HepG2 (cell line): ENCODE measurements at regions not wholly inside any gene's neighbourhood (a gene's known extent, or its start where the extent isn't known, plus 50 kb on each side); places are given as distances from the start of the nearest gene placed in this dataset.

Experiments
- ATAC-seq: fragments of 200-7000 bp; cut with Tn5 transposase; 3 replicates; pipeline ENCODE4 v1.9.1; 2020; ENCODE audit warnings: mild to moderate bottlenecking, moderate library complexity
- BruUV-seq: library from RNA; stranded (reverse); fragments of 400-500 nt; replicated peaks from 2 replicates; lab custom pipeline; 2021; lab: Mats Ljungman, UMichigan
- CTCF ChIA-PET: fragments of 300-600 bp; formaldehyde crosslinking; extraction: SDS; loops from one replicate; lab custom pipeline; 2021; ENCODE audit warnings: low total read pairs, inconsistent platforms, low intra/inter-chr PET ratio; lab: Yijun Ruan, JAX
- POLR2A ChIA-PET: fragments of 350-600 bp; sonication (Branson Sonifier 250); formaldehyde crosslinking; loops from one replicate; lab custom pipeline; 2020; ENCODE audit warnings: antibody characterized with exemption, inconsistent platforms; lab: Yijun Ruan, JAX
- DNase-seq: peaks from one replicate; pipeline ENCODE4 v3.0.0-alpha.2; 2015; ENCODE audit warnings: low spot score
- FAIRE-seq: peaks from 3 replicates; lab custom pipeline; 2011; peaks lifted over from hg19 to GRCh38; lab: Jason Lieb, UNC
- H2AFZ ChIP-seq: one replicate; pipeline ENCODE4 v1.6.1; 2011; ENCODE audit warnings: low read length, inconsistent platforms
- H3K27ac ChIP-seq: fragments of 300-600 bp; 3 replicates; pipeline ENCODE4 v1.8.0; 2011; ENCODE audit warnings: mixed run types, mild to moderate bottlenecking, mixed read lengths, low read length, inconsistent platforms; ENCODE audit not compliant: insufficient read depth; ENCODE audit errors: extremely low read length
- H3K27me3 ChIP-seq, 2 experiments: fragments of 200-600 bp in 1 of 2; 2 replicates in 1 of 2; 3 replicates in 1 of 2; pipeline versions ENCODE4 v1.6.0 to v1.8.0; 2011; ENCODE audit warnings: low read length in 2 of 2, mild to moderate bottlenecking in 2 of 2, moderate library complexity in 2 of 2, inconsistent platforms in 1 of 2; ENCODE audit not compliant: insufficient read depth in 2 of 2, control insufficient read depth in 1 of 2
- H3K36me3 ChIP-seq, 2 experiments: fragments of 200-600 bp in 1 of 2; replicated peaks in 1 of 2; 2 replicates in 1 of 2; 3 replicates in 1 of 2; pipeline versions ENCODE4 v1.5.1 to v1.8.0; 2011; ENCODE audit warnings: low read length in 2 of 2, inconsistent platforms in 1 of 2; ENCODE audit not compliant: insufficient read depth in 2 of 2, control insufficient read depth in 1 of 2
- H3K4me1 ChIP-seq: 2 replicates; pipeline ENCODE4 v1.5.1; 2012; ENCODE audit warnings: low read length, inconsistent platforms; ENCODE audit not compliant: insufficient read depth
- H3K4me2 ChIP-seq: 2 replicates; pipeline ENCODE4 v1.6.0; 2011; ENCODE audit warnings: low read depth, low read length, inconsistent platforms
- H3K4me3 ChIP-seq, 3 experiments: fragments of 200-600 bp in 1 of 3; sonication (generic), shearing (Covaris generic) in 1 of 3; replicated peaks in 1 of 3; 2 replicates each; pipeline ENCODE4 v1.5.1; 2011 to 2016; ENCODE audit warnings: low read length in 3 of 3, inconsistent platforms in 2 of 3, low read depth in 2 of 3, mild to moderate bottlenecking in 2 of 3, control low read depth in 1 of 3, mixed read lengths in 1 of 3; ENCODE audit not compliant: insufficient read depth in 1 of 3
- H3K79me2 ChIP-seq: one replicate; pipeline ENCODE4 v1.6.1; 2011; ENCODE audit warnings: low read length, inconsistent platforms; ENCODE audit not compliant: insufficient read depth
- H3K9ac ChIP-seq: 2 replicates; pipeline ENCODE4 v1.6.0; 2011; ENCODE audit warnings: mild to moderate bottlenecking, low read depth, low read length, inconsistent platforms; ENCODE audit not compliant: insufficient read depth
- H3K9me3 ChIP-seq: 2 replicates; pipeline ENCODE4 v1.5.1; 2012; ENCODE audit warnings: mild to moderate bottlenecking, low read length
- H4K20me1 ChIP-seq: 2 replicates; pipeline ENCODE4 v1.6.0; 2011; ENCODE audit warnings: inconsistent platforms, mild to moderate bottlenecking, low read length, moderate library complexity; ENCODE audit not compliant: insufficient read depth
- ARID2 ChIP-seq: sonication (generic); formaldehyde crosslinking; IDR thresholded peaks from 2 replicates; pipeline ENCODE4 v1.8.1; 2022; ENCODE audit warnings: mild to moderate bottlenecking, missing genetic modification reagents, borderline replicate concordance
- EED ChIP-seq: sonication (generic); formaldehyde crosslinking; IDR thresholded peaks from 2 replicates; pipeline ENCODE4 v1.5.0; 2020; ENCODE audit warnings: mild to moderate bottlenecking, missing genetic modification reagents
- HOXA5 ChIP-seq: sonication (generic); formaldehyde crosslinking; IDR thresholded peaks from 2 replicates; pipeline ENCODE4 v1.4.0; 2020; ENCODE audit warnings: missing genetic modification reagents
- NFE2L2 ChIP-seq: fragments of 150-350 bp; IDR thresholded peaks from 2 replicates; pipeline ENCODE4 v1.6.1; 2014; ENCODE audit warnings: low read length
- NPAS2 ChIP-seq: sonication (generic); formaldehyde crosslinking; IDR thresholded peaks from 2 replicates; pipeline ENCODE4 v1.8.0; 2022; ENCODE audit warnings: mild to moderate bottlenecking, missing genetic modification reagents, borderline replicate concordance
- NR2F1 ChIP-seq, 2 experiments: fragments of 450-650 bp in 1 of 2; formaldehyde crosslinking in 1 of 2; IDR thresholded peaks; 2 replicates each; pipeline versions ENCODE4 v1.5.0 to v1.6.1; 2016 to 2020; ENCODE audit warnings: mild to moderate bottlenecking in 1 of 2, missing compliant biosample characterization in 1 of 2, missing genetic modification reagents in 1 of 2, moderate library complexity in 1 of 2
- SIN3B ChIP-seq: fragments of 150-350 bp; IDR thresholded peaks from 2 replicates; pipeline ENCODE4 v1.6.1; 2014; ENCODE audit warnings: low read length
- TRIM24 ChIP-seq: sonication (generic); formaldehyde crosslinking; IDR thresholded peaks from 2 replicates; pipeline ENCODE4 v1.8.0; 2022; ENCODE audit warnings: mild to moderate bottlenecking, missing genetic modification reagents
- WGBS: methylation state at CpG from one replicate; pipeline ENCODE4 v1.1.6; 2017; ENCODE audit warnings: low lambda C conversion rate; 5-methylcytosine and 5-hydroxymethylcytosine counted together
- in situ Hi-C: cut with HindIII; loops from 2 replicates; pipeline ENCODE4 v1.10.0; 2017; ENCODE audit warnings: low pct_unique_long_range_greater_than_20kb; ENCODE audit not compliant: extremely low pct_ligation_motif_present
- intact Hi-C: fragments of 100-400 bp; cut with micrococcal nuclease; formaldehyde crosslinking; loops from one replicate; pipeline ENCODE4 v1.10.0; 2022; ENCODE audit not compliant: unreplicated experiment
- TF ChIP-seq, protein P1 (sequence below): sonication (generic); formaldehyde crosslinking; IDR thresholded peaks from 2 replicates; pipeline ENCODE4 v1.5.0; 2020; ENCODE audit warnings: mild to moderate bottlenecking, missing genetic modification reagents

DNA sequence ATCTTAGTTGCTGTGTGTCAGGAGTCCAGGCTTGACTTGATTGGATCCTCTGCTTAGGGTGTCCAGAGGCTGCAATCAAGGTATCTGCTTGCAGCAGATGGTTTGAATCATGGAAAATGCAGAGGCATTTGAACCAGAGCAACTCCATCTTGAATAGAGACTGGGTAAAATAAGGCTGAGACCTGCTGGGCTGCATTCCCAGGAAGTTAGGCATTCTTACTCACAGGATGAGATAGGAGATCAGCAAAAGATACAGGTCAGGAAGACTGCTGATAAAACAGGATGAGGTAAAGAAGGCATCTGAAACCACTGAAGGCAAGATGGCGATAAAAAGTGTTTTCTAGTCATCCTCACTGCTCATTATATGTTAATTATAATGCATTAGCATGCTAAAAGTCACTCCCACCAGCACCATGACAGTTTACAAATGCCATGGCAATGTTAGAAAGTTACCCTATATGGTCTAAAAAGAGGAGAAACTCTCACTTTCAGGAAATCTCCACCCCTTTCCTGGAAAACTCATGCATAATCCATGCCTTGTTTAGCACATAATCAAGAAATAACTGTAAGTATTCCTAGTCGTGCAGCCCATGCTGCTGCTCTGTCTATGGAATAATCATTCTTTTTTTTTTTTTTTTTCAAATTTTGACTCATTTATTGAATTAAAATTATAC lies 218.3 kb upstream of the CPNE8 start:
- CTCF ChIA-PET, result no interaction called here
- intact Hi-C loops (no loop called here), in situ Hi-C loops (loop anchor here (25.0 kb wide), 1 partner anchor 786 kb away; no protein-coding TSS in a partner anchor)
- Histone ChIP-seq H3K9ac (no peak overlapping the region), H3K9me3 (no peaks in the 10 kb centered on the region), H3K27ac (no peak overlapping the region), H3K27me3 (no peaks in the 10 kb centered on the region), H3K4me1 (no peaks in the 10 kb centered on the region), H3K79me2 (no peaks in the 10 kb centered on the region), H4K20me1 (no peaks in the 10 kb centered on the region), H2AFZ (no peak overlapping the region), H3K4me3 (no peak overlapping the region), H3K36me3 (no peaks in the 10 kb centered on the region), H3K4me2 (no peak overlapping the region)
- WGBS, result 0% methylated on average over 2 of the region's 2 CpGs
- TF ChIP-seq NFE2L2, result no peak
- TF ChIP-seq, protein P1, sequence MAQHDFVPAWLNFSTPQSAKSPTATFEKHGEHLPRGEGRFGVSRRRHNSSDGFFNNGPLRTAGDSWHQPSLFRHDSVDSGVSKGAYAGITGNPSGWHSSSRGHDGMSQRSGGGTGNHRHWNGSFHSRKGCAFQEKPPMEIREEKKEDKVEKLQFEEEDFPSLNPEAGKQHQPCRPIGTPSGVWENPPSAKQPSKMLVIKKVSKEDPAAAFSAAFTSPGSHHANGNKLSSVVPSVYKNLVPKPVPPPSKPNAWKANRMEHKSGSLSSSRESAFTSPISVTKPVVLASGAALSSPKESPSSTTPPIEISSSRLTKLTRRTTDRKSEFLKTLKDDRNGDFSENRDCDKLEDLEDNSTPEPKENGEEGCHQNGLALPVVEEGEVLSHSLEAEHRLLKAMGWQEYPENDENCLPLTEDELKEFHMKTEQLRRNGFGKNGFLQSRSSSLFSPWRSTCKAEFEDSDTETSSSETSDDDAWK (CRISPR knock-in tag), result no peak
- no peak for TF ChIP-seq EED (CRISPR knock-in tag)
- no peak for TF ChIP-seq SIN3B
- TF ChIP-seq NPAS2 (CRISPR knock-in tag), result no peak
- no peak for TF ChIP-seq TRIM24 (CRISPR knock-in tag)
- TF ChIP-seq ARID2, result no peak
- TF ChIP-seq HOXA5 (CRISPR knock-in tag), result no peak
- TF ChIP-seq NR2F1 (CRISPR knock-in tag; IDR thresholded peaks at IDR 0.05), result no peak
- no peak for ATAC-seq
- no peak for DNase-seq
- no peak for FAIRE-seq
- BruUV-seq, result no TSS peak
- POLR2A ChIA-PET, result no interaction called here
